NCI-H2107 treated with DMSO at 0.1 percent for 48 hours (cell line): ENCODE measurements at regions not wholly inside any gene's neighbourhood (a gene's known extent, or its start where the extent isn't known, plus 50 kb on each side); places are given as distances from the start of the nearest gene placed in this dataset.
"Not testable (repeated sequence)": the region's sequence is repeated elsewhere in the genome, so short reads cannot be mapped to it uniquely, and the experiment has no call there.

Experiments
- DNase-seq: peaks from one replicate; lab custom pipeline; 2025; ENCODE audit not compliant: unreplicated experiment; lab: John Stamatoyannopoulos, UW

DNA sequence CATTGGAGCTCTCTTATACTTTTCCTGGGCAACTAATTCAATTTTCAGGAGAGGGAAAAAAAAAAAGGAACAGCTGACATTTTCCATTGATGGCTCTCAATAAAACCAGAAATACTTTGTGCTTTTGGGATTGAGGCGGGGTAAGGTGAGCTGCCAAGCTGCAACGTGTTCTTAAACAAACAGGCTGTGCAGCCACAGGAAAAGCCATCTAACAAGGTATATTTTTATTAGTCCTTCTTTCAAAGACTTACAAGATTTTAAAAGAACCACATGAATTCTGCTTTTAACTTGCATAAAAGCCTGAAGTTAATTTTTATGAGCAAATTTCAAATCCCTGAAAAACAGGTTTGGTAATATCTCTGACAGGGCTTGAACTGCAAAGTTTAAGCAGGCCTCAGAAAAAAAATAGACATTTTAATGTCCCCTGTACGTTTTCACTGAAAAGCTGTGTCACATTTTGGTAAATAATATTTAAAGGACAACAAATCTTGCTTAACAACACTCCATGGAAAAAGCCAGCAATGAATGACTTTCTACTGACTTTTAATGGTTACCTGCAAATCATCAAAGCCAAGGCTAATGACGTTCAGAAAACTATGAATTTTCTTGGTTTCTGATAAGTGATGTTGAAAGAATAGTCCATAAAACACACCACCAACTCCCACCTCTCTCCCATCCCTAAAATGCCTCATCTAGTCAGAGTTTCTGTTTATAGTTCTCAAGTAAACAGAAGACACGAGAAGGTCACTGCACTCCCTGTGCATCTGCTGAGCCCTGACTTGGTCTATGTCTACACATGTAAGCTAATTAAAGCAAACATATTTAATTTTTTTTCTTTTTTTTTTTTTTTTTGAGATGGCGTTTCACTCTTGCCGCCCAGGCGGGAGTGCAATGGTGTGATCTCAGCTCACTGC, 433.6 kb downstream of the PIK3R1 start:
- DNase-seq, result no peak

DNA sequence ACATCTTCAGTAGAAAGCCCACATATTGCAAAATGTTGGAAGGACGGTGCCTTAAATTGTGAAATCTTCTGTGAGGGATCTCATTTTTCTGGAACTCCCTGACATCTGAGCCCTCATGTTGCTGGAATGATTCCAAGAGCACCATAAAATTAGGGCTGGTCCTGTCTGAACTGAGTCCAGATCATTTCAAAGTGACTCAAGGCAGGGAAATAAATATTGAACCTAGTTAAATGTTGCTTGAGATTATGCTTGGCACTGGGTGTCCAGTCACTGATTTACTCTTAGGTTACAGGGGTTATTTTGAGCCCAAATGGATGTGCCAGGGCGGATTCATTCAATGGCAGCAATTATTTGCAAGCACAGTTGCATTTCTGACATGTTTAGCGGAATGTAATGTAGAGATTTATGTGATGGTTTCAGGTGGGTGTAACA, 437.0 kb downstream of the PIK3R1 start:
- DNase-seq, result no peak

DNA sequence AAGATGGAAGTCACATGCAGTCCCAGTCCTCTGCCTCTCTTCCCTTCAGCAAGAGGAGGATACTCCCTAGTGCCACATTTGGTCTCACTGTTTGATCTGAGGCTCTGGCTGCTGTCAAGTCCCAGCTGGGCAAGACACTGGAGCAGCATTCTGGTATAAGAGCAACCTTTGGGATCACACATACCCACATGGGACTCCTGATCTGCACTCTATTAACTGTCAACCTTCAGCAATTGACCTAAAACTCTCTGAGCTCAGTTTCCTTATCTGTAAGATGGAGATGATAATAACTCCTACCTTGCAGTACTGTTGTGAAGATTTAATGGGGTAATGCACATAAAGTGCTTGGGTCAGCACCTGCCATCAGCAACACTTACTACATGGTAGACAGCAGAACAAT, 437.9 kb downstream of the PIK3R1 start:
- no peak for DNase-seq

DNA sequence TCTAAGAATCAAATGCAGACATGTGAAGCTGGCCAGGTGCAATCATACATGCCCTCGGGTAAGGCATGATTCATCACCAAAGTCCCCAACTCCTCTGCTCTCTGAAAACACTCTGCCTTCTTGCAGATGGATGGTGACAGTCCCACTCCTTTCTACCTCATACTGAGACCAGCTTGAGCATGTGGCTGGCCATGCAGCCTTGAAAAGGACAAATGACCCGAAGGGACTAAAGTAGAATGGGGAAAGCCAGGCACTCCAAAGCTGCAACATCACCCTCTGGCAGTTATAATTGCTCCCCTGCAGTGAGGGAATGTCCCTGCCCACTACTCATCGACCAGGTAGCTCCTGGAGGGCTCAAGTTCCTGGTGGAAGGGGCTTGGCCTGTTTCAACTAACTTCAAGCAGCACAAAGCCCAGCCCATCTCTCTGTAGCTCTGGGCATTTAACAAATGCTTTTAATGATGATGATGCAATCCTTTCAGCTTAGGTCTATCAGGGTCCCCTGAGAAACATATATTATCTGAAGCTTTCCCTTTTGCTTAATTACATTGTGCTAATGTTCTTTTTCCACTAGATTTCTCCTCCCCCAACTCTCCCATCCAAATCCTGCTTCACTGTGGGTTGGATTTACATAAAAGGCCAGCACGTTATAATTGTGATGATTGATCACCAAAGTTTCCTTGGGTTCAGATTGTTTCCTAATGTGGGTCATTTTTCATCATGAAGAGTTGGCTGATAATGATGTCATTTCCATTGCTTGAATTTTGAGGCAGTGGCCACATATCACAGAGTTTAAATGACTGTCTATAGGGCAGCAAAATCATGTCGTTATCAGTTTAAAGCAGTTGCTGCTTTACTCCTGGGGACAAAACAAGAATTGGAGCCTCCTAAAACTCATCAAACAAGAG, 436.5 kb upstream of the SLC30A5 start:
- DNase-seq, result no peak

DNA sequence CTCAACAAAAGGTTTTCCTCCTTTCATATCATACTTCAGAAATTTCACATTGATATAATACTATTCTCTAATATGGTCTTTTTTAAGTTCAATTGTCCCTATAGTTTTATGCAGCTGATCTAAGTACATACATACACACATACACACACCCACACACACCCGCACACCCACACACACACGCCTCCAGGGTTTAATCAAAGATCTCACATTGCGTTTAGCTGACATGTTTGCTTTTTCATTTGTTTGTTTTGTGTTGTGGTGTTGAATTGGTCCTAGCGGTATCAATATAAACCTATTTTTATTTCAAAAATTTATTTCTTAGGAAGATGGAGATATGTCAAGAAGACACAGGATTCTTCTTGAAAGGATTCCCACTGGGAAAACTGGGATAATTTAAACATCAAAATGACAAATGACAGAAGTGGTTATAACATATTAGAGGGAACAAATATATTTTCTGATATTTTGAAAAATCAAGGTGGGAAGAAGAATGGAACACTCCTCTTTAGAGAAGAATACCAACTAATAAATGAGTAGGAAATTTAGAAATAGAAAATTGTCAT, 434.9 kb upstream of the SLC30A5 start:
- DNase-seq, result no peak

DNA sequence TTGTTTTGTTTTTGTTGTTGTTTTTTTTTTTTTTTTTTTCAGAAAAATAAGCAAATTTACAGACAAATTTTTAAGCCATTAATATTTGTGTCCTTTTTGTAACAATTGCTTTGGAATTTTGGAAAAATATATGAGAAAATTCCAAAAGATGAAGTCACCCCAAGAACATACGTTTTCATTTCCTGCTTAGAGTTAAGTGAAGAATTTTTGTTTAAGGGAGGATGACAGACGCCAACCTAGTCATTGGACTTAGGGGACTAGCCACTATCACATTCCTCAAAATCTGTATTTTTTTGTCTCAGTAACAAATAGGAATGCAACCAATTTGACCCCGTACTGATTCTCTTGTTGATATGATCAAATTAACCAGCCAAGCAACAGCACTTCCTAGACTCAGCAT, 433.9 kb upstream of the SLC30A5 start:
- no peak for DNase-seq

DNA sequence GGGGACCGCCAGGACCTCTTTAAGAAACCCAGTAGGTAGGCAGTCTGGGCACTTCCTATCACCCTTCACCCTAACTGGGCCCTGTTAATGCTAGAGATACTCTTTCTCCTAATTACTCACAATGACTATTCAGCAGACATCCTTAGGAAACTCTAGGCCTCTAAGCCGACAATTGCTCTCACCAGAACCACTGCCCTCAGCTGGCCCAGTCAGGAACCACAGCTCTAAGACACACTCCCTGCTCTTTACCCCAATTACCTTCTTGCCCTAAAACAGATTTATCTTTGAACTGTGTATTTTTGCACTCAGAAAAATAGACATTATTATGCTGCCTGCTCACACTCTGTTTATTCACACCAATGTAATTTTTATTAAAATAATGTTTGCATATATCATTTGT, 432.6 kb upstream of the SLC30A5 start:
- no peak for DNase-seq

DNA sequence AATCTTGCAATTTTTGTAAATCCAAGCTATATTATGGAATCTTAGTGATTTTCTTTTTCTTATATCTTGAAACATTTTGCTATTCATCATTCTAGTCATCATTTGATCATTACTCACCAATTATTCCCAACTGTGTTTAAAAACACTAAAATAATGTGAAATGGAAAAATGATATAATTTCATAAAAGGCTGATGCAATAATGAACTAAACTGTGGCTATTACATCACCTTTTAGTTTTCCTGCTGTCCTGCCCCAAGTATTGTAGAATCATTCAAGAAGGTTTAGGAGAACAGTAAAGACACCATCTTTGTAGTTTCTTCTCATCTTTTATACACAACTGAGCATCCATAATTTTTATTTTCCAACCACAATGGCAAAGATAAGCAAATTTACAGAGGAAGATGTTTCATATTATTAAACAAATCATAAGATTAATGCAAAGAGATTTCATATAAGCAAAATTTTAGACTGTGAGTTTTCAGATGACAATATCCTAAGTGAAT, 431.0 kb upstream of the SLC30A5 start:
- DNase-seq, result no peak

DNA sequence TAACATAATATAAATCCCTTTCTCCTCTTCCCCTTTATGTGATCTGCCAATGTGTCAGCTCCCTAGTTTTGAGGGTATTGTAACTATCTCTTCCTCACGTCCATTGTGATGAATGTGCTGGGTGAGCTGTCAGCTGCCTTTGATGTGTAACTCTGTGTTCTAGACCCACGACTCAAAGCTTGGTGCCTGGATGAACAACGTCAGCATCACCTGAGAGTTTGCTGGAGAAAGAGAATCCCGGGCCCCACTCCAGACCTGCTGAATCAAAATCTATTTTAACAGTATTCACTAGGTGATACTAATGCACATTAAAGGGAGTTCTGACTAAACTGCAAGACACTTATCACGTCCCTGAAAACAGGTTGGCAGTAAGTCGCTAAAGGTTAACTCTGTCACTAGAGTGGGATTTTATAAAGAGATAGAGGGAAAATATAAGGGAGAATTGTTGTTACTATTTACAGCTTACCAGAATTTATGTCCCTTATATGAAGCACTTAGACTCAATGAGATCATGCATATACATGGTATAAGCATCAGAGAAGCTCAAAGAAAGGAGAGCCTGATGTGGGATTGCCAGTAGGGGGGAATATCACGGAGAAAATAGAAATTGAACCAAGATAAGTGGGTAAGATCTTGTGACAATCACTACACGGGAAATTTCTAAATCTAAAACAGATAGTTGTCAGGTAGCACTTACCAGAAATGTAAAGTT, 423.8 kb upstream of the SLC30A5 start:
- DNase-seq, result no peak

DNA sequence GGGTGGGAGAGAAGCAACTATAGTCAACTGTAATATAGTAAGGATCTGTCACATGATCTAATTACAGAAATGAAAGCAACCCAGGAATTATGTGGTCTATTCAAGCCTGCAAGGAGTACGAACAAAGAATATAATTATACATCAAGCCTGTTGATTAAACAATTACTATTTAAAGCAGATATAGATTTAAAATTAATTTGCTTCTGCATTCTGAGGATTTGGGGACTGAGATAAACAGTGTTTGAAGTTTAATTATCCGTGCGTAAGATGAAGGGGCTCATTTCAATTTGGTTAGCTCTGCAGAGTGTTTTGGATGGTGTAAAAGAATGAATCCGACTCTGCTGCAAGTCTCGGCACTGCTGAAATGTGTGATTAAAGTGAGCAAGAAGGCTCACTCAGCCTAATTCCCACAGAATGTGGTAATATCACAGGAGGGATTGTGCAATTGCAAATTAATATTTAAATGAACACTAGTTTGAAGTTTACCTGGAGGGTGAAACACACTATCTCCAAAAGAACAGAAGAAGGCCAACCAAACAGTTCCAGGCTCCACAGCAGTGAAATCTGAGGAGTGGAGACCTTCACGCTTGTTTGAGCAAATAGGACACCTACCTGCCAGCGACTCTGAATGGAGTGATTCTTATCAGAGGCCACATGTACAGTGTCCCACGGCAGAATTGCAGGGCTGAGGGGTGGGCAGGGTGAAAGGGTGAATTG, 420.6 kb upstream of the SLC30A5 start:
- DNase-seq, result peak; percentile 66

DNA sequence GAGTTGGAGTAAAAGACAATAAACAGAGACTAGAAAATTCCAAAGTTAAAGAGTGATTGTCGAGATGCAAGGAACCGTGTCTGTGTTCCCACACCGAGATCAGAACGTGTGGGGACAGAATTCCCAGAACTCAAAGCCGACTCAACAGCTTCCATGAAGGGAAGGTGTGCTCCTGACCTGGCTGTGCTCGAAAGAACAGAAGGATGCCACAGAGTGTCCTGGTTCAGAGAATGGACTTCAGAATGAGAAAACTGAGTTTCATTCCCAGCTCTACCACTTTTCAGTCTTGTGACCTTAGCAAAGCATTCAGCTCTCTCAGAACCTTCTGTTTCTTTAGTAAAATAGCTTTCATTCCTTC, 420.0 kb upstream of the SLC30A5 start:
- DNase-seq, result no peak

DNA sequence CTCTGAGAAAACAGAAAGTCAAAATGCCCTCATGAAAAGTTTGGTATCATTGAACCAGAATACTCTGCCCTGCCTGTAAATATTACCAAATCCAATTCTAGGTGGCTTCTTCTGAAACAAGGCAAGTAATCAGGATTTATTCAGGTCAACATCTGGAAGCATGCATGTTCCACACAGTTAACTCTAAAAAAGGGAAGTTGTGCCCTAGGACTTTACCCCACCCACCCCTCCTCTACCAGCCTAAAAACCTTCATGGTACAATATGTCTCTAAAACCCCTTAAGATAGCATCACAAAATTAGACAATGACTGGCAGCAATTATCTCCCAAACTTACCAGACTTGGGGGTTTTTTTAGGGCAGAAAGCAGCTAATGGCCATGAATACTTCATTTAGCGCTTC, 414.8 kb upstream of the SLC30A5 start:
- no peak for DNase-seq

DNA sequence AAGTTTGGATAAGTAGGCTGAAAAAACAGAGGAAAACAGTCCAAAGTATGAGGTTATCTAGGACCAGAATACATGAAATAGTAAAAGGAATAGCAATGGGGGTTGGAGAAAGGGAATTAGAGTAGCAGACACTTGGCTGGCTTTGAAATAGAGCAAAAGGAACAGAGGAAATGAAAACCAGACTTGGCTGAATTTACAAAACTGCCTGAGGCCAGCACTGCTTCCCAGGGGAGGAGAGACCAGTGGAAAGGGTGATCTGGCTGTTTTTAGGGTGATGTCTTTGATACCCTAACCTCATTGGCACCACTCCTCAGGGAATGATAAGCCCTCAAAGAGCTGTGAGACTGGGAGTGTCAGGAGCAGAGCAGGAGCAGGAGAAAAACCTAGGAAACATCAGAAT, 413.4 kb upstream of the SLC30A5 start:
- no peak for DNase-seq

DNA sequence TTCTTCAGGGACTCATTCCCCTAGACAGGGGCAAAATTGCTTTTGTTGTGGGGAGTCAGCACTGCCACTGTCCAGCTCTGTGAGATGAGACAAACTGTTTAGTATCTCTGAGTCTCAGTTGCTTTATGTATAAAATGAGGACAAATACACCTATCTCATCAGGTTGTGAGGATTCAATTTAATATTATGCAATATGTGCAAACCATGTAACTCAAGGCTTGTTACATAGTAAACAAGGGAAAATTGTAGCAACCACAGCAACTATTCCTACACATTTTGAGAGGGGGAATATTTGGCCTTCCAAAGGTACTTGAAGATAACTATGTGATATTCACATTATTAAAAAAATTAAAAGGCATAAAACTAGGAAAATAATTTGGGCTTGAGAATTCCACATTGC, 411.9 kb upstream of the SLC30A5 start:
- DNase-seq, result no peak

DNA sequence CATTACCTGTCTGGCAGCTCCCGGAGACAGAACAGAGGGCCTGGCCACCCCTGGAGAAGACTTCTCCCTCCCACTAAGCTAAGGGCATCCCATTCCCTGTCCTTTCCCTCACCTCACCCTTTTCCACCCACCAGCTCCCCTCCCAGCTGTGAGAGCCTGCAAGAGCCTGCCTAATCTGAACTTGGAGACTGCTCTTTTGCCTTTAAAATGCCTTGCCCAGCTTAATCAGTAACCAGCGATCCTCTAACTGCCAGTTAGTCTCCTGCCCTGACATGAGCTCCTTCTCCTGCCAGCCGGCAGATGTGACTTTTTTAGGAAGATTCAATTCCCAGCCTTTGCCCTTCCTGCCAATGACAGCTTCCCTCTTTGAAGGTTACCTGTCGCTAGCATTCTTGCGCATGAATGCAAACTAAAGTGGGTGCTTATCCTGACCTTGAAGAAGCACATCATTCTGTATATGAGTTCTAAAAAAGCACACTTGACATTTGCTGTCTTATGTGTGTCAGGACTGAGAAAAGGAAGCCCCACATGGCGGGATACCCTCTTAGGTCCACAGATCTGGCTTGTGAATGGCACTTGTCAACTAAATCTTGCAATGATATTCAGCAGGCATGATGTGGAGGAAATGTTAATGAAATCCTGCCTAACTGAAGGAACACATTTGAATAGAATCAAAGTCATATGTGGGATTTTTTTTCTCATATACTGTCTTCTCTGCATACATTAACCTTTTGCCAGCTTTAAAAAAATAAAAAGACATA, 411.2 kb upstream of the SLC30A5 start:
- DNase-seq, result no peak

DNA sequence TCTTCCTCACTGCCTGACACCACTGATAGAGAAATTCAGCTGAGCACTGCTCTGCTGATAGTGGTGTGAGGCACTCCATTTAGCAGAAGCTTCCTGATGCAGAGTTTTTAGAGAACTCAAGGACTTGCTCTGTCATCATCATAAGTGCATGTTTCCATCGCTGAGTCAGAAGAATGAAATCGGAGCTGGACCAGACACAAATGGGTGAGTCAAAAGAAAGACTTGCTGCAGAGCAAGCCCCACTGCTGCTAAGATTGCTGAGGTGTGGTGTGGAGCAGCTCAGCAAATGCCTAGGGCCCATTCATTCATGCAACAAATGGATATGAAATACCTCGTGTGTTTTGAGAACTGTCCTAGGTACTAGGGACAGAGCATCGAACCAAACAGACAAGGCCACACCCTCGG, 410.2 kb upstream of the SLC30A5 start:
- DNase-seq, result no peak

DNA sequence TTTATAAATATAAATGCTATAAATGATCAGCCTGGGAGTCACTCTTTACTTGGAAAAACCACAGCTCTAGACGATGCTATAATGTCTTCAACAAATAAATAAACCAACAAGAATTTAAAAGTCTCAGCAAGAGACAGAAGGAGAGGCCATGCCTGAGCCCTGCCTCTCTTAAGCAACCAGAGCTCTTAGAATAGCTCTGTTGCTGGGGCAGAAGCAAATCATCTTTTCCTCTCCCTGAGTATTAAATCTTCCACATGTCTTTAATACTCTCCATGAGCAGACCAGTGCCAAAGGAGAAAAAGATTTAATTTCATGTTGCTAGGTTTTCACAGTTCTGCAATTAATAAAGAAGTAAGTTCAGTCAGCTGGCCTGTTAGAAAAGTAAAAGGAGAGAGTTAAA, 408.0 kb upstream of the SLC30A5 start:
- DNase-seq, result no peak

DNA sequence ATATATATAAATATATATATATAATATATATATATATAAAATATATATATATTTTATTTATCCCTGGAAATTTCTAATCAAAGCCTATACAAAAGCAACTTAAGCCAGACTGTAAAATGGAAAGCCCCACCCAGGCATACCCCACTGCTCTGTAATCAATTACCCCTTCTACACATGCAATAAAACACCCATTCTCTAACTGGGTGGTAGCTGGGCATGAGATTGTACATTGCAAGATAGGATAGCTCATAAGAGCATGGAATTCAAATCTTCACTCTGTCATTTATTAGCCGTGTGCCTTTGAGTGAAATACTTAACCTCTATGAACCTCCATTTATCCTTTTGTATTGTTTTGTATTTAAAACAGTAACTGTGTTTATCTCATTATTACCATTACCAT, 405.3 kb upstream of the SLC30A5 start:
- DNase-seq, result no peak

DNA sequence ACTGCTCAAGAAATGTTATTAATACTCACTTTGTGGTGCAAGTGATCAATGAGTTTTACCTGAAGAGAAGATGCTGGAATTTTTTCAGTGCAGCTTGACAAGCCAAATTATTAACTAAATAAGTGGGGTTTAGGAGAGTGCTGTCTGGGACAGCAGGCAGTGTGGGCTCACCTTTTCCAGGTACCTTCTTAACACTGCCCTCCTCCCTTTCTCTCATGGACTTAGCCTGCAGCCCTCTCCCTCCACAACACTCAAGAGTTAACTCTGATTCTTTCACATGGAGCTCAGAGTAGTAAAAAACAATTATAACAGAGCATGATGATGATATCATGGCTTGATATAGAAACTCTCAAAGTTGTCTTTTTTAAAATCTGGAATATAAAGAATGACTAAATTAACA, 404.8 kb upstream of the SLC30A5 start:
- DNase-seq, result no peak

DNA sequence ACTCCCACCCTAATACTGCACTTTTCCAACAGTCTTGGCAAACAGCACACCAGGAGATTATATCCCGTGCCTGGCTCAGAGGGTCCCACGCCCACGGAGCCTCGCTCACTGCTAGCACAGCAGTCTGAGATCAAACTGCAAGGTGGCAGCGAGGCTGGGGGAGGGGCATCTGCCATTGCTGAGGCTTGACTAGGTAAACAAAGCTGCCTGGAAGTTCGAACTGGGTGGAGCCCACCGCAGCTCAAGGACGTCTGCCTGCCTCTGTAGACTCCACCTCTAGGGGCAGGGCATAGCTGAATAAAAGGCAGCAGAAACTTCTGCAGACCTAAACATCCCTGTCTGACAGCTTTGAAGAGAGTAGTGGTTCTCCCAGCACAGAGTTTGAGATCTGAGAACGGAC, 401.9 kb upstream of the SLC30A5 start:
- not testable (repeated sequence) for DNase-seq
